DMS 273 (cell line): ENCODE measurements at regions not wholly inside any gene's neighbourhood (a gene's known extent, or its start where the extent isn't known, plus 50 kb on each side); places are given as distances from the start of the nearest gene placed in this dataset.

Experiments
- DNase-seq: peaks from one replicate; lab custom pipeline; 2025; ENCODE audit not compliant: unreplicated experiment; lab: John Stamatoyannopoulos, UW

DNA sequence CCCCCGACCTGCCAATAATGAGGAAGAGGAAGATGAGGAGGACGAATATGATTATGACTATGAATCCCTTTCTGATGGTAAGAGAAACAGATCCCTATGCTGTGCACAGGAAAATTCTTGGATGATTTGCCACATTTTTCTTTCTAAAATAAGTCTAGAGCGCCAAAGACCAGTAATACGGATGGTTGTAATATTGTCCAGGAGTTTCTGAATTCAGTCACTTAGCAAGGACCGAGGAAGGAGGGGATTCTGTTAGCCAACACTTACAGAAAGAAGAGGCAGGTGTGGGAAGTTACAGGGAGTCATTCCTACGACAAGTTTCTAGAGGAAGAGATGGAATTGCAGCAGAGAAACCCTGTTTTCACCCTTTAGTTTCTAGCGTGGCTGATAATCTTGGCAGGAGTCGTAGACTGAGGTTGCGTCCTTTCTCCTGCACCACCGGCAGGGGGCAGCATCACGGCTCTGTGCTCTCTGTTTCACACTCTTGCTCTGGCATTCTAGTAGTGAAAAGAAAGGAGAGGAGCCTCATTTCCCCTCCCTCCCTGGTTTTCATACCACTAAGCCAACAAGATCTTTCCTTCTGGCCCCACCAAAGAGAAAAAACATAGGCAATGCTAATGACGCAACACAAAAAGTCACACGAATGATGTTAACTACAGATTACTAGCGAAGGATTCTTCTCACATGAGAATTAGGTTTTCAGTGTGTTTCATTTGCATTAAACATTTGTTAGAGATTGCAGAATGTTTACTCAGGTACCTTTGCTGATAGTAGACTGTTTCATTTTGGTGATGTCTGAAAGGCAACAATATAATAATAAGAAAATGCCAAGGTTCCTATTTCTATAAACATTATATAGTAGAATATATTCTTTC is 82.7 kb downstream of the NOC3L start:
- peak; percentile 55 for DNase-seq

DNA sequence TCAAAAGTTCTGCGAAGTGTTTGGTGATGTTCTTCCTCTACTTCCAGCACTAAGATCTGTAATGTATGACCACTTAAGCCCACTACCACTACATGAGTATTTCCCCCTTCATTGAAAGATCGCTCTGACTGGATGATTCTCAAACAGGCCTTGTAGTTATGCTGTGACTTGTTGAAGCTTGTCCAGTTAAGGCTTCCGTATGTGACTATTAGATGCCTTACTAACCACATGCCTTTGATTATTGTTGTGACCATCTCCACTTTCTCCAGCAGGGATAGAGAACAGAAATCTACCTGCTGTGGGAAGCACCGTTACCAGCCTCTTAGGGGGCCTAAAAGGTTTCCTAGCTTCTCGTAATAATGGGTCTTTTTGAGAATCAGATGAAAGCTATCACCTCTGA is 81.1 kb downstream of the NOC3L start:
- DNase-seq, result no peak

DNA sequence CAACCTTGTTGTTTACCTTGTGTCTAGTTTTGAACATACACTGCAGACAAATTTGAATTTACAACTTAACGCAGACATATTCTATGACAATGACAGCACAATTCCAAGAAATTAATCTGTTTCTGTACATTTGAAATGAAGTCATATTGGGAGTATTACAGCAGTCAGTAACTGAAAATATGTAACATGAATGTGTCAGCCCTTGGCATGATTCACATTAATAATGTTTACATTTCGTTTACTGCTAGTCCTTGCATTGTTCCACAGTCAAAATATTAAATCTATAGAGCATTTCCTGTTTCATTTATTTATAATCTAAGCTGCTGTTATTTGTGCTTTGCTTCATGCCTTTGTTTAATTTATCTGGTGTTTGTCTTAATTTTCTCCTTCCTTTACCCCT is 80.4 kb downstream of the NOC3L start:
- no peak for DNase-seq
